ENCODE measurements at regions not wholly inside any gene's neighbourhood (a gene's known extent, or its start where the extent isn't known, plus 50 kb on each side); places are given as distances from the start of the nearest gene placed in this dataset.

- no peak for DNase-seq (ENCODE audit: insufficient read length, low spot score)
- no peak for TF ChIP-seq POLR2A (IDR thresholded peaks at IDR 0.05; ENCODE audit: low read depth, low read length)
- peak; percentile 11 for FAIRE-seq
Measured at GRCh38 chr1:221381910-221382623, 359.8 kb downstream of the DUSP10 start.

DNA sequence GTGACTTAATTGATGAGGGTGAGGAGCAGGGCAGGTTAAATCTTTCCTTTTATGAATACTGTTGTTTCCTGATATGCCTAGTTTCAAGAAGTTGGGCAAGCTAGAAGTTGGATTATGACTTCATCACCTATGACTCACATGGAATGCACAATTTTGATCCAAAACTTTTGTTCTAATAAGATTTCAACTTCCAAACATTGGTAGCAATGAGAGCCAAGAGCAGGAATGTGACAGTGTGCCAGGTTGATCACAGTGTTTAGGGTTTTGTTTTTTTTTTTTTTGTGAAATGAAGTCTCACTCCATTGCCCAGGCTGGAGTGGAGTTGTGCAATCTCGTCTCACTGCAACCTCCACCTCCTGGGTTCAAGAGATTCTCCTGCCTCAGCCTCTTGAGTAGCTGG is 349.4 kb downstream of the DUSP10 start:
- no peak for FAIRE-seq
- no peak for TF ChIP-seq POLR2A (IDR thresholded peaks at IDR 0.05; ENCODE audit: low read depth, low read length)
- DNase-seq (ENCODE audit: insufficient read length, low spot score), result peak; percentile 7

- TF ChIP-seq POLR2A (IDR thresholded peaks at IDR 0.05; ENCODE audit: low read depth, low read length), result no peak
- no peak for DNase-seq (ENCODE audit: insufficient read length, low spot score)
- no peak for FAIRE-seq
Measured at GRCh38 chr1:221394011-221394544, 347.8 kb downstream of the DUSP10 start.

DNA sequence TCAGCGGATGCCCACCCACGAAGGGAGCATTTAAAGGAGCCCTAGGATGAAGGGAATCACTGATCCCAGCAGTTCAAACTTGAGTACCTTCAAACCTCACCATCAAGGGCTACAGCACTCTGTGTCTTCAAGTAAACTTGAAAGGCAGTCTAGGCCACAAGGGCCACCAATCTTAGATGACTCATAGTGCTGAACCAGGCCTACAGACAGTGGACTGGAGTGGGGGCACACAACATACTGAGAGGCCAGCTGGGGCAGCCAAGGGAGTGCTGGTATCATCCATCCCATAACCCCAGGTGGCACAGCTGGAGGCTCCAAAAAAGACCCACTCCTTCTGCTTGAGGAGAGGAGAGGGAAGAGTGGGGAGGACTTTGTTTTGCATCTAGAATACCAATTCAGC is 345.4 kb downstream of the DUSP10 start:
- no peak for TF ChIP-seq POLR2A (IDR thresholded peaks at IDR 0.05; ENCODE audit: low read depth, low read length)
- no peak for DNase-seq (ENCODE audit: insufficient read length, low spot score)
- no peak for FAIRE-seq

GRCh38 chr1:221397141-221397540 is 344.7 kb downstream of the DUSP10 start:
- FAIRE-seq (no peak), DNase-seq (ENCODE audit: insufficient read length, low spot score) (no peak)
- no peak for TF ChIP-seq POLR2A (IDR thresholded peaks at IDR 0.05; ENCODE audit: low read depth, low read length)

GRCh38 chr1:221397606-221398005 is 344.3 kb downstream of the DUSP10 start:
- FAIRE-seq (no peak), DNase-seq (ENCODE audit: insufficient read length, low spot score) (no peak)
- TF ChIP-seq POLR2A (IDR thresholded peaks at IDR 0.05; ENCODE audit: low read depth, low read length), result no peak

- TF ChIP-seq POLR2A (IDR thresholded peaks at IDR 0.05; ENCODE audit: low read depth, low read length), result no peak
- FAIRE-seq (no peak), DNase-seq (ENCODE audit: insufficient read length, low spot score) (no peak)
Measured at GRCh38 chr1:221405146-221405545, 336.7 kb downstream of the DUSP10 start.

- FAIRE-seq, result no peak
- TF ChIP-seq POLR2A (IDR thresholded peaks at IDR 0.05; ENCODE audit: low read depth, low read length), result no peak
- DNase-seq (ENCODE audit: insufficient read length, low spot score), result no peak
Measured at GRCh38 chr1:221408117-221408803, 333.6 kb downstream of the DUSP10 start.

DNA sequence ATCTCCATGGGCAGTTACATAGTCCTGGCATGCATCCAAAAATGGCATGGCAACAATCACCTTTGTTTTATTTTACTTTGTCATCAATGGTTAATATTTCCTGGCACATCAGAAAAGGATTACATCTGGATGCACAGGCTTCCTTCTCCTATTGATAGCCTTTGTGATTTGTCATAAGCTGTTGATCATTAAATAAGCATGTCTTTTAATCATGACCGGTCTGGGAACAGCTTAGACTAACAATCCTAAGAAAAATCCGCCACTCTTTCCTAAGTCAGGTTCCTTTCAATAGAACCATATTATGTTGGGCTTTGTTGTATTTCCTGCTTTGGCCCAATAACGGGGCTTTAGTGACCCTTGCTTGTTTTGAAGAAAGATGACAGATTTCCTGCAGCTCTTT is 330.6 kb downstream of the DUSP10 start:
- FAIRE-seq, result no peak
- no peak for TF ChIP-seq POLR2A (IDR thresholded peaks at IDR 0.05; ENCODE audit: low read depth, low read length)
- DNase-seq (ENCODE audit: insufficient read length, low spot score), result no peak

- FAIRE-seq (no peak), DNase-seq (ENCODE audit: insufficient read length, low spot score) (no peak)
- TF ChIP-seq POLR2A (IDR thresholded peaks at IDR 0.05; ENCODE audit: low read depth, low read length), result no peak
Measured at GRCh38 chr1:221414772-221415539, 326.9 kb downstream of the DUSP10 start.

- TF ChIP-seq POLR2A (IDR thresholded peaks at IDR 0.05; ENCODE audit: low read depth, low read length), result no peak
- no peak for DNase-seq (ENCODE audit: insufficient read length, low spot score)
- no peak for FAIRE-seq
Measured at GRCh38 chr1:221415651-221416050, 326.2 kb downstream of the DUSP10 start.

DNA sequence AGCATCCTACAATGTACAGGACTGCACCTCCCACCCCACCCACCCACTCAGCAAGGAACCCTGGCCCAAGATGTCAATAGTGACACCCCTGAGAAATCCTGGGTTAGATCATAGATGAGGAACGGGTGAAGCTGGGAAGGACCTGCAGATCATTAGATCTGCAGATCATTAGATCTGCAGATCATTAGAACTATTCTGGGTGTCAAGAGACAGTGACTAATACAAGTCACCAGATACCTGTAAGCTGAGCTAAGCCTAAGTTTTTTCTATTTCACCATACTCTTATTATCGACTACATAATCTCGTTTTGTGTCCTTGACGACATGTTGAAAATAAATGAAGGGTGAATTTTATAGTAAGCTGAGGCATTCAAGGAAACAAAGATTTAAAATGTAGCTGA is 325.7 kb downstream of the DUSP10 start:
- no peak for FAIRE-seq
- DNase-seq (ENCODE audit: insufficient read length, low spot score), result no peak

DNA sequence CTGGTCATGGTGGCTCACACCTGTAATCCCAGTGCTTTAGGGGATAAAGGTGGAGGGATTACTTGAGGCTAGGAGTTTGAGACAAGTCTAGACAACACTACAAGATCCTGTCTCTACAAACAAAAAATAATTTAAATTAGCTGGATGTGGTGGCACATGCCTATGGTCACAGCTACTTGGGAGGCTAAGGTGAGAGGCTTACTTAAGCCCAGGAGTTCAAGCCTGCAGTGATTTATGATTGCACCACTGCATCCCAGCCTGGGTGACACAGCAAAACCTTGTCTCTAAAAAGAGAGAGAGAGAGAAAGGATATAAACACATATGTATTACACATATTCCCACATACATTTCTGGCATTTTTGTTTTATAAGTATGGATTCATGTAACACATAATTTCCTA is 325.2 kb downstream of the DUSP10 start:
- FAIRE-seq (no peak), DNase-seq (ENCODE audit: insufficient read length, low spot score) (no peak)
- TF ChIP-seq POLR2A (IDR thresholded peaks at IDR 0.05; ENCODE audit: low read depth, low read length), result no peak

More for the DNA sequence above, 325.7 kb downstream of the DUSP10 start:
- no peak for TF ChIP-seq POLR2A (IDR thresholded peaks at IDR 0.05; ENCODE audit: low read depth, low read length)

GRCh38 chr1:221418346-221418745 is 323.5 kb downstream of the DUSP10 start:
- FAIRE-seq, result peak; percentile 30
- no peak for DNase-seq (ENCODE audit: insufficient read length, low spot score)
- TF ChIP-seq POLR2A (IDR thresholded peaks at IDR 0.05; ENCODE audit: low read depth, low read length), result no peak

Data from H54 (cell line).